HAP-1 (cell line): ENCODE measurements at regions not wholly inside any gene's neighbourhood (a gene's known extent, or its start where the extent isn't known, plus 50 kb on each side); places are given as distances from the start of the nearest gene placed in this dataset.
"Not testable (repeated sequence)": the region's sequence is repeated elsewhere in the genome, so short reads cannot be mapped to it uniquely, and the experiment has no call there.

Experiments
- DNase-seq, 2 experiments: peaks; one replicate each; pipeline ENCODE4 v3.0.0-alpha.2; 2016 to 2020; ENCODE audit warnings: low spot score in 2 of 2
- H3K27me3 ChIP-seq: fragments of 250-450 bp; sonication (Bioruptor Pico); 2 replicates; pipeline ENCODE4 v1.5.1; 2020; ENCODE audit warnings: low read depth, mild to moderate bottlenecking, moderate library complexity
- H3K36me3 ChIP-seq: fragments of 250-450 bp; sonication (Bioruptor Pico); replicated peaks from 2 replicates; pipeline ENCODE4 v1.5.1; 2020; ENCODE audit warnings: mild to moderate bottlenecking
- H3K4me1 ChIP-seq: fragments of 250-450 bp; sonication (Bioruptor Pico); 2 replicates; pipeline ENCODE4 v1.5.1; 2020; ENCODE audit warnings: mild to moderate bottlenecking
- H3K4me3 ChIP-seq: fragments of 250-450 bp; sonication (Bioruptor Pico); 2 replicates; pipeline ENCODE4 v1.5.1; 2020; ENCODE audit warnings: mild to moderate bottlenecking, moderate library complexity
- H3K9me3 ChIP-seq: fragments of 250-450 bp; sonication (Bioruptor Pico); 2 replicates; pipeline ENCODE4 v1.5.1; 2020; ENCODE audit warnings: mild to moderate bottlenecking, moderate library complexity
- in situ Hi-C: fragments of 300-500 bp; cut with MboI; formaldehyde crosslinking; loops from 3 replicates; pipeline ENCODE4 v1.14.3; 2020; ENCODE audit warnings: low sequenced_read_pairs, inconsistent platforms, mixed read lengths

DNA sequence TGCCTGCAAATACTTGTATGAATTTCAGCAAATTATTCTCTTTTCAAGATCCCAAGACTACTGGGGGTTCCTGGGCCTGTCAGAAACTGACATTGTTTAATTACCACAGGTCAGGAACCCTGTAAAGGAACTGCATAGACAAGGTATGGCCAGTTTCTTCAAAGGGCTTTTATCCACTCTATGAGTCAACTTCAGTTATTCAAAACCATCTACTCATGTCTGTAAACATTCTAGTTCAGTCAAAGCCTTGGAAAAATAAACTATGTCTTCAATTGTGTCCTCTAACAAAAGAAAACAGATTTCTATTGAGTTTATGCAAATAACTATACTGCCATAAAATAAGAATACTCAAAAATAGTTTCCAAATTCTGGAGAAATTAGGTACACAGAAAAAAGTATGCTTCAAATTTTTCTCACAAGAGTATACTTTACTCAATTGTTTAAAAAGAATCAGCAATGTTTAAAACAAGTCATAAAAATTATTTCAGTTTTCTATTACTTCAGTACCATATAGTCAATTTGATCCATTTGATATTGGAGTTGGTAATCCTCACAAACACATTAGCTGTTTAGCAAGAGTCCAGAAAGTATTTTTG is 486.4 kb upstream of the PCDH20 start:
- H3K4me1 ChIP-seq: peaks cover 30% of the 10 kb centered on the region
- H3K9me3 ChIP-seq: no peaks in the 10 kb centered on the region
- in situ Hi-C loops: no loop called here
- H3K4me3 ChIP-seq: no peak overlapping the region
- DNase-seq: peak; percentile 21 to 94
- no peaks in the 10 kb centered on the region for H3K36me3 ChIP-seq
- no peaks in the 10 kb centered on the region for H3K27me3 ChIP-seq

DNA sequence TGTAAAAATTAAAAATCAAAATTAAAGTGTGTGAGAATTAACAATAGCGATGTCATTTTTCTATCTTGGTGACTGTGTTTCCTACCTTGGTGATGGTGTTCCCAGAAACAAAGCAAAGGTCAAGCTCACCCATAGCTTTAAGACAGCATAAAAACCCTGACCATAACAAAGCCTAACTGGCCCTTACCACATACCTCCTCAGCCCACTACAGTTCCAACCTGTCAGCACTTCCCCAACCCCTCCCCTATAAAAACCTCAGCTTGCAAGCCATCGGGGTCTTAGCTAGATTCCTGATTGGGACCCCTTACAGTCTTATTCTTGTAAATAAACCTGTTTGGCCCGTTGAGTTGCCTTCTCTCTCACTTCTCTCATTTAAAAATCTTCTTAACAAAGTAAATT is 484.4 kb upstream of the PCDH20 start:
- Histone ChIP-seq H3K36me3 (no peaks in the 10 kb centered on the region), H3K4me1 (peaks cover 38% of the 10 kb centered on the region), H3K4me3 (no peak overlapping the region), H3K9me3 (no peaks in the 10 kb centered on the region), H3K27me3 (no peaks in the 10 kb centered on the region)
- DNase-seq: no peak
- in situ Hi-C loops: no loop called here

GRCh38 chr13:61898207-61898606 is 482.6 kb upstream of the PCDH20 start:
- in situ Hi-C loops: no loop called here

GRCh38 chr13:61891401-61891800 is 475.8 kb upstream of the PCDH20 start:
- H3K27me3 ChIP-seq: no peaks in the 10 kb centered on the region
- no peak for DNase-seq
- in situ Hi-C loops: no loop called here
- H3K36me3 ChIP-seq: no peaks in the 10 kb centered on the region
- H3K4me1 ChIP-seq: peaks cover 5% of the 10 kb centered on the region
- H3K4me3 ChIP-seq: no peak overlapping the region
- no peaks in the 10 kb centered on the region for H3K9me3 ChIP-seq

More at GRCh38 chr13:61898207-61898606, 482.6 kb upstream of the PCDH20 start:
- no peaks in the 10 kb centered on the region for H3K36me3 ChIP-seq
- H3K27me3 ChIP-seq: no peaks in the 10 kb centered on the region
- no peaks in the 10 kb centered on the region for H3K9me3 ChIP-seq
- H3K4me3 ChIP-seq: no peak overlapping the region
- H3K4me1 ChIP-seq: peaks cover 37% of the 10 kb centered on the region
- no peak for DNase-seq

- Histone ChIP-seq H3K9me3 (no peaks in the 10 kb centered on the region), H3K4me3 (no peak overlapping the region), H3K27me3 (no peaks in the 10 kb centered on the region), H3K4me1 (no peaks in the 10 kb centered on the region), H3K36me3 (no peaks in the 10 kb centered on the region)
- no peak for DNase-seq
- in situ Hi-C loops: no loop called here
Observed at GRCh38 chr13:61884830-61885229, 469.2 kb upstream of the PCDH20 start.

DNA sequence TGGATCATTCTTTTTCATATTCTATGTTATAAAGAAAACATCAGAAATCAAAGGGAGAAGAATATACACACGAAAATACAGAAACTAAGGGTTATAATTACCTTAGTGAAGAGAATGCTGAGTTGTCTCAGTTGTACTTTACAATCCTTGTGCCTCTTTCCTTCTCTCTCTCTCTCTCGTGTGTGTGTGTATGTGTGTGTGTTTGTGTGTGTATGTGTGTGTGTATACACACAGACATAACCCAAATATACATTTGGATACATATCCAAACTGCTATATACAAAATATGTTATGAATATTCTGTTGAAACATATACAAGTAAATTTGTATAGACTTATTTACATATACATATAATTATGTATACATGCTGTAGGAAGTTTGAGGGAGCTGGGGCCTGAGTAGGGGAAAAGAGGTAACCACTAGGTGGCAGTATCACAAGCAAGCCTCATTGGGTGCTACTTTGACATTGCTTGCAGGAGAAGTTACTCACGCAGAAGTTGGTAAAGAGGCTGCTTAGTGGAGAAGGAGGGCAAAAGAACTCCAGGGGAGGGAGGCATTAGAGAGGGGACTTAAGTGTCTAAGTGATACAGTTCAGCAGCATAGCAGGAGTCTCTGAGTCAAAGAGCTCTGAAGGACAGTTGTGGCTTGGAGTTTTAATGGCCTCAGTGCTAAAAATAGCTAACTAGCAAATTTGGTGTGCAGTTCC is 465.1 kb upstream of the PCDH20 start:
- no peaks in the 10 kb centered on the region for H3K4me1 ChIP-seq
- no peak overlapping the region for H3K4me3 ChIP-seq
- peaks cover 2% of the 10 kb centered on the region for H3K9me3 ChIP-seq
- DNase-seq: peak; percentile 54 to 60
- H3K36me3 ChIP-seq: no peaks in the 10 kb centered on the region
- no peaks in the 10 kb centered on the region for H3K27me3 ChIP-seq
- in situ Hi-C loops: no loop called here

- in situ Hi-C loops, H3K4me3 ChIP-seq, H3K4me1 ChIP-seq, H3K36me3 ChIP-seq, H3K9me3 ChIP-seq, H3K27me3 ChIP-seq, DNase-seq: not testable (repeated sequence)
Observed at GRCh38 chr13:61878565-61878964, 462.9 kb upstream of the PCDH20 start.

GRCh38 chr13:61874970-61875579 is 459.4 kb upstream of the PCDH20 start:
- Histone ChIP-seq H3K4me3 (no peak overlapping the region), H3K36me3 (no peaks in the 10 kb centered on the region), H3K4me1 (no peaks in the 10 kb centered on the region), H3K9me3 (peaks cover 7% of the 10 kb centered on the region), H3K27me3 (no peaks in the 10 kb centered on the region)
- in situ Hi-C loops: no loop called here
- no peak for DNase-seq

- H3K4me1 ChIP-seq: no peaks in the 10 kb centered on the region
- H3K9me3 ChIP-seq: peaks cover 7% of the 10 kb centered on the region
- in situ Hi-C loops: no loop called here
- H3K4me3 ChIP-seq: no peak overlapping the region
- H3K27me3 ChIP-seq: no peaks in the 10 kb centered on the region
- DNase-seq: no peak
- H3K36me3 ChIP-seq: no peaks in the 10 kb centered on the region
Observed at GRCh38 chr13:61873717-61874116, 458.1 kb upstream of the PCDH20 start.

DNA sequence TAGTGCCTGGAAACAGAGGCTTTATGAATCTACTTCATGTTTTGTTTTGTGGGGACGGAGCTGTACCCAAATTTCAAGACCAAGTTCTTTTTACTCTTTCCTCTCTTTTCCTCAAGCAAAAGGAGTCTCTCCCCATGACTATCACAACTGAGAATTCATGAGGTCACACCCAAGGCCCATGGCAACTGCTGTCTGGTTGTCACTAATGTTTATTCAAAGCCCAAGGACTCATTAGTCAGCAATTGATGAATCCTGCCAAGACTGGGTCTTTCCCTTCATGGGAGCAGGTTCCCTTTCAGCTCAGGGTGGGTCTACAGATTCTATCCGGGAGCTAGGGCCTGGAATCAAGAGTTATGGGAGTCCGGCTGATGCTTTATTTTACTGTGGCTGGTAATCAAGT is 441.5 kb upstream of the PCDH20 start:
- H3K4me1 ChIP-seq: no peaks in the 10 kb centered on the region
- DNase-seq: no peak
- no peaks in the 10 kb centered on the region for H3K9me3 ChIP-seq
- H3K27me3 ChIP-seq: no peaks in the 10 kb centered on the region
- H3K36me3 ChIP-seq: no peaks in the 10 kb centered on the region
- in situ Hi-C loops: no loop called here
- H3K4me3 ChIP-seq: no peak overlapping the region

DNA sequence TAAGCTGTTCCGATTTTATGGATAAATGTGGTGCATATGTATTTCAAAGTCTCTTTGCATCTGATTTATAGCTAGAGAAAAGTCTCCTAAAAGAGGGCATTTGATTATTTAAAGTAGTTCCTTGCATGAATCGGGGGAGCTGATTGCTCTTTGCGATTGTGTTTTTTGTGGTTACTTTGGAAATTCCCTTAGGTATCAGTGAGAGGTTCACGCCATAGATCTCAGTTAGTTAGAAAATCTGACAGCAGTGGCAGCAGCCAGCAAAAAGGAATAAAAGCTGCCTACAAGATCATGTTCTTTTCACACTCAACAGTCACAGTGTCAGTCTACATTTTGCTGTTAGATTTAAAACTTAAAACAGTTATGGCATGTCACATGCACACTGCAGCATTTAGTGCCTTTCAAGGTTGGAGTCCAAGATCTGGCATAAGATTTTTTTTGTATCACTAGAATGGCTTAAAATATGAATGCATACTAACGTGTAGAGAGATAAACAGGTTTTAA is 436.5 kb upstream of the PCDH20 start:
- no peak for DNase-seq
- Histone ChIP-seq H3K36me3 (no peaks in the 10 kb centered on the region), H3K4me1 (peaks cover 21% of the 10 kb centered on the region), H3K27me3 (no peaks in the 10 kb centered on the region), H3K9me3 (no peaks in the 10 kb centered on the region), H3K4me3 (no peak overlapping the region)
- in situ Hi-C loops: no loop called here

DNA sequence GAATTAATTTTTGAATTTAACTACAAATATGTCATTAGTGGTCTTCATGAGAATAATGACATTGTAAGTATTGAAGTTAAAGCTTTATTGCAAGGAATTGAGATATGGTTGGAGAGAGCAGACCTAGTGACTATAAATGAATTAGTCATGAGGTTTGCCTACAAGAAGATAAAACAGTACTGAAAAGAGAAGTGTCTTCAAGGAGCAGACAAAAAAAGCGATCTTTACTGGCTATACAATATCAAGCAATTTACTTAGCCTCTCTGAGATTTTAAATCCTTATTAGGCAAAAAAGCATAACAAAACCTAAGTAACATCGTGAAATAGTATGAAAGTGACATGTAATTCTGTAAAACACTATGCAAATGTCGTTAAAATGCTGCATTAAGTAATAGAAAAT is 435.1 kb upstream of the PCDH20 start:
- Histone ChIP-seq H3K4me1 (peaks cover 21% of the 10 kb centered on the region), H3K9me3 (no peaks in the 10 kb centered on the region), H3K36me3 (no peaks in the 10 kb centered on the region), H3K4me3 (no peak overlapping the region), H3K27me3 (no peaks in the 10 kb centered on the region)
- in situ Hi-C loops: no loop called here
- DNase-seq: peak in 1 of 2 experiments; percentile 59

GRCh38 chr13:61838568-61838967 is 422.9 kb upstream of the PCDH20 start:
- no peaks in the 10 kb centered on the region for H3K9me3 ChIP-seq

GRCh38 chr13:61833228-61833627 is 417.6 kb upstream of the PCDH20 start:
- peaks cover 3% of the 10 kb centered on the region for H3K4me1 ChIP-seq
- in situ Hi-C loops: no loop called here
- no peaks in the 10 kb centered on the region; the same call in 1 of the 2 replicates for H3K9me3 ChIP-seq
- H3K27me3 ChIP-seq: no peaks in the 10 kb centered on the region
- no peaks in the 10 kb centered on the region for H3K36me3 ChIP-seq
- DNase-seq: no peak
- H3K4me3 ChIP-seq: no peak overlapping the region

More at GRCh38 chr13:61838568-61838967, 422.9 kb upstream of the PCDH20 start:
- Histone ChIP-seq H3K27me3 (no peaks in the 10 kb centered on the region), H3K4me1 (no peaks in the 10 kb centered on the region; the same call in 1 of the 2 replicates), H3K4me3 (no peak overlapping the region), H3K36me3 (no peaks in the 10 kb centered on the region)
- in situ Hi-C loops: no loop called here
- DNase-seq: no peak
